OCI-LY7 (cell line): ENCODE measurements at regions not wholly inside any gene's neighbourhood (a gene's known extent, or its start where the extent isn't known, plus 50 kb on each side); places are given as distances from the start of the nearest gene placed in this dataset.

Source experiments
- BruUV-seq: library from RNA; stranded (reverse); fragments of 400-500 nt; replicated peaks from 2 replicates; lab custom pipeline; 2021; lab: Mats Ljungman, UMichigan
- CTCF ChIA-PET: fragments of 300-600 bp; sonication (Branson Sonifier 250); formaldehyde crosslinking; loops from one replicate; lab custom pipeline; 2022; ENCODE audit warnings: antibody characterized with exemption; ENCODE audit not compliant: unreplicated experiment; lab: Charles Lee
- POLR2A ChIA-PET: fragments of 300-600 bp; sonication (Branson Sonifier 250); formaldehyde crosslinking; loops from one replicate; lab custom pipeline; 2022; ENCODE audit warnings: antibody characterized with exemption; lab: Charles Lee
- DNase-seq: peaks from one replicate; pipeline ENCODE4 v3.0.0-alpha.2; 2015; ENCODE audit warnings: low spot score
- H2AFZ ChIP-seq: fragments of 200-600 bp; sonication (generic), shearing (Covaris generic); 2 replicates; pipeline ENCODE4 v1.6.1; 2014; ENCODE audit warnings: mild to moderate bottlenecking, antibody characterized with exemption, low read length, moderate library complexity
- H3K27ac ChIP-seq: fragments of 200-600 bp; sonication (generic); 2 replicates; pipeline ENCODE4 v1.5.1; 2014; ENCODE audit warnings: mixed run types, low read depth, mild to moderate bottlenecking, moderate library complexity, low read length, inconsistent platforms; ENCODE audit not compliant: poor library complexity, severe bottlenecking
- H3K36me3 ChIP-seq: fragments of 200-600 bp; sonication (generic); 2 replicates; pipeline ENCODE4 v1.6.1; 2014; ENCODE audit warnings: mild to moderate bottlenecking, antibody characterized with exemption, low read length, moderate library complexity, mixed read lengths; ENCODE audit not compliant: insufficient read depth
- H3K4me1 ChIP-seq: fragments of 200-600 bp; sonication (generic); 2 replicates; pipeline ENCODE4 v1.5.1; 2014; ENCODE audit warnings: mild to moderate bottlenecking, low read length; ENCODE audit not compliant: insufficient read depth, poor library complexity, severe bottlenecking
- H3K4me2 ChIP-seq: fragments of 200-600 bp; sonication (generic); 2 replicates; pipeline ENCODE4 v1.6.1; 2014; ENCODE audit warnings: mild to moderate bottlenecking, low read length
- H3K4me3 ChIP-seq: fragments of 200-600 bp; sonication (generic); 2 replicates; pipeline ENCODE4 v1.5.1; 2014; ENCODE audit warnings: mild to moderate bottlenecking, low read depth, low read length; ENCODE audit not compliant: poor library complexity, severe bottlenecking
- H3K79me2 ChIP-seq: fragments of 200-600 bp; sonication (generic); 2 replicates; pipeline ENCODE4 v1.6.1; 2016; ENCODE audit warnings: low read depth, mild to moderate bottlenecking, low read length, moderate library complexity, mixed read lengths; ENCODE audit not compliant: insufficient read depth
- H3K9me2 ChIP-seq: fragments of 200-600 bp; sonication (generic); 2 replicates; pipeline ENCODE4 v1.6.1; 2016; ENCODE audit warnings: mild to moderate bottlenecking, low read length, mixed read lengths; ENCODE audit not compliant: insufficient read depth
- H3K9me3 ChIP-seq: fragments of 200-600 bp; sonication (generic); 2 replicates; pipeline ENCODE4 v1.6.1; 2014; ENCODE audit warnings: mild to moderate bottlenecking, mixed run types, low read length, mixed read lengths
- H4K20me1 ChIP-seq: fragments of 200-600 bp; sonication (generic); 2 replicates; pipeline ENCODE4 v1.6.1; 2014; ENCODE audit warnings: mild to moderate bottlenecking, antibody characterized with exemption, low read length, moderate library complexity, mixed read lengths; ENCODE audit not compliant: insufficient read depth
- CTCF ChIP-seq: fragments of 200-600 bp; sonication (generic); conservative IDR thresholded peaks from 2 replicates; pipeline ENCODE4 v1.5.1; 2014; ENCODE audit warnings: mild to moderate bottlenecking, antibody characterized with exemption, low read length, moderate library complexity, mixed read lengths
- EZH2phosphoT487 ChIP-seq: fragments of 200-600 bp; sonication (generic); IDR thresholded peaks from 2 replicates; pipeline ENCODE4 v1.6.1; 2018; ENCODE audit warnings: low read depth, borderline replicate concordance, mild to moderate bottlenecking, mixed run types, antibody characterized with exemption, low read length, moderate library complexity, mixed read lengths
- intact Hi-C: fragments of 100-400 bp; cut with micrococcal nuclease; formaldehyde crosslinking; loops from one replicate; pipeline ENCODE4 v1.10.0; 2022; ENCODE audit not compliant: unreplicated experiment

- intact Hi-C loops = no loop called here
- no peaks in the 10 kb centered on the region for H3K36me3 ChIP-seq
- BruUV-seq = no TSS peak
- no peak overlapping the region for H3K27ac ChIP-seq
- POLR2A ChIA-PET = no interaction called here
- H3K4me2 ChIP-seq = no peak overlapping the region
- no peaks in the 10 kb centered on the region for H3K9me2 ChIP-seq
- H4K20me1 ChIP-seq = no peaks in the 10 kb centered on the region
- no peak overlapping the region for H3K4me3 ChIP-seq
- H3K79me2 ChIP-seq = no peaks in the 10 kb centered on the region
- H3K9me3 ChIP-seq = no peaks in the 10 kb centered on the region
- CTCF ChIA-PET = no interaction called here
- no peaks in the 10 kb centered on the region for H3K4me1 ChIP-seq
- TF ChIP-seq EZH2phosphoT487 (no peak), CTCF (no peak)
- DNase-seq = no peak
- H2AFZ ChIP-seq = no peak overlapping the region
These were observed 50.2 kb upstream of the CSF3R start for GRCh38 chr1:36532810-36533401.
